ENCODE measurements at regions not wholly inside any gene's neighbourhood (a gene's known extent, or its start where the extent isn't known, plus 50 kb on each side); places are given as distances from the start of the nearest gene placed in this dataset.

DNA sequence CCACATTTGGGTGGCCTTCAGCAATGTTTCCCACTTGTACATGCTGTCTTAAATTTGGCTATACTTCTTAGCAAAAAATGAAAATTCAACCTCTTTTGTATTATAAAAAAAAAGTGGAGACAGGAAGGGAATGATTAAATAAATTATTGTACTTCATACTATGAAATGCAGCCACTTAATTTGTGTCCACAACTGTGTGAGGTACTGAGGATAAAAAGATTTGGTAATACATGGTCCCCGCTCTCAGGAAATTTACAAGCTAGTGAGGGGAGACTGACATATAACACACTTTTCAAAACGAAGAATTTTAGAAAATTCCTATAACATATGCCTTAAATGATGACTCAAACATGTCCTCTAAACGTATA, 105.0 kb downstream of the HNRNPD start:
- POLR2A ChIA-PET = interaction anchor here in 1 of 2 donors (0.5 kb wide), 1 partner anchor 185 kb away, joined by 3 read pairs; no protein-coding TSS in a partner anchor
- DNase-seq (no peak), ATAC-seq (replicated peaks in 1 of 4) (no peak)
- H3K27ac ChIP-seq (ENCODE audit: low read length) = no peak overlapping the region
- peaks cover 0 to 14% of the 10 kb centered on the region in 2 experiments for H3K27me3 ChIP-seq (replicated peaks in 1 of 2; ENCODE audit: control insufficient read depth in 2 of 2, extremely low read depth in 1 of 2, insufficient read depth in 2 of 2, low read length in 1 of 2)
- no peak overlapping the region for H3K27ac Mint-ChIP-seq
- peaks cover 0 to 5% (median 0%) of the 10 kb centered on the region in 3 donors for H3K9me3 Mint-ChIP-seq
- peaks cover 0 to 3% of the 10 kb centered on the region in 2 donors for H3K27me3 Mint-ChIP-seq
- no peaks in the 10 kb centered on the region for H3K9me3 ChIP-seq
- no peak overlapping the region for H3K4me3 Mint-ChIP-seq
- CTCF ChIA-PET = interaction anchor here (0.5 to 3.2 kb wide), 23 partner anchors 9 to 864 kb away, joined by 3 to 19 read pairs (median 3); partner anchors contain the start of gene RASGEF1B (in 1 of the 2)
- 29% methylated on average over 2 of the region's 3 CpGs for WGBS (ENCODE audit: insufficient coverage)
- peaks cover 14 to 15% of the 10 kb centered on the region in 2 experiments for H3K4me1 ChIP-seq (ENCODE audit: control insufficient read depth in 1 of 2, extremely low read depth in 1 of 2, insufficient read depth in 2 of 2, low read length in 2 of 2)
- no peaks in the 10 kb centered on the region for H3K36me3 ChIP-seq (ENCODE audit: control insufficient read depth in 2 of 2, extremely low read depth in 1 of 2, insufficient read depth in 1 of 2, low read length in 1 of 2)
- H3K36me3 Mint-ChIP-seq = no peaks in the 10 kb centered on the region
- H3K4me3 ChIP-seq (ENCODE audit: control insufficient read depth in 1 of 2, extremely low read depth in 1 of 2, low read length in 1 of 2) = no peak overlapping the region
- peaks cover 15 to 38% (median 21%) of the 10 kb centered on the region in 3 donors for H3K4me1 Mint-ChIP-seq

- POLR2A ChIA-PET = interaction anchor here in 1 of 2 donors (0.5 kb wide), 2 partner anchors 109 to 185 kb away, joined by 3 to 4 read pairs; no protein-coding TSS in a partner anchor
- H3K27ac Mint-ChIP-seq = no peak overlapping the region
- CTCF ChIA-PET = interaction anchor here (0.5 to 3.2 kb wide), 24 partner anchors 10 to 863 kb away, joined by 3 to 19 read pairs (median 3); partner anchors contain the start of gene RASGEF1B (in 1 of the 2)
These were observed 105.6 kb downstream of the HNRNPD start for GRCh38 chr4:82268050-82268825.

GRCh38 chr4:82267506-82267905, 106.3 kb downstream of the HNRNPD start:
- peaks cover 0 to 5% (median 0%) of the 10 kb centered on the region in 3 donors for H3K9me3 Mint-ChIP-seq
- H3K27ac Mint-ChIP-seq = no peak overlapping the region
- H3K4me3 ChIP-seq (ENCODE audit: control insufficient read depth in 1 of 2, extremely low read depth in 1 of 2, low read length in 1 of 2) = no peak overlapping the region
- no peak overlapping the region for H3K4me3 Mint-ChIP-seq
- H3K36me3 ChIP-seq (ENCODE audit: control insufficient read depth in 2 of 2, extremely low read depth in 1 of 2, insufficient read depth in 1 of 2, low read length in 1 of 2) = no peaks in the 10 kb centered on the region
- ChIA-PET POLR2A (no interaction called here), CTCF (interaction anchor here (0.6 to 2.2 kb wide), 6 partner anchors 17 to 860 kb away, joined by 3 to 11 read pairs (median 6); no protein-coding TSS in a partner anchor)
- ATAC-seq (replicated peaks in 1 of 4) = no peak
- peaks cover 14% of the 10 kb centered on the region in 2 experiments for H3K4me1 ChIP-seq (ENCODE audit: control insufficient read depth in 1 of 2, extremely low read depth in 1 of 2, insufficient read depth in 2 of 2, low read length in 2 of 2)
- WGBS (ENCODE audit: insufficient coverage) = no CpG with 5 or more reads among the region's 4 CpGs
- H3K27me3 Mint-ChIP-seq = peaks cover 5 to 9% of the 10 kb centered on the region in 2 donors
- H3K36me3 Mint-ChIP-seq = no peaks in the 10 kb centered on the region
- no peak overlapping the region for H3K27ac ChIP-seq (ENCODE audit: low read length)
- peaks cover 15 to 29% (median 16%) of the 10 kb centered on the region in 3 donors for H3K4me1 Mint-ChIP-seq
- no peaks in the 10 kb centered on the region for H3K9me3 ChIP-seq
- H3K27me3 ChIP-seq (replicated peaks in 1 of 2; ENCODE audit: control insufficient read depth in 2 of 2, extremely low read depth in 1 of 2, insufficient read depth in 2 of 2, low read length in 1 of 2) = peaks cover 0 to 14% of the 10 kb centered on the region in 2 experiments
- DNase-seq = no peak

More at GRCh38 chr4:82268050-82268825, 105.6 kb downstream of the HNRNPD start:
- Mint-ChIP-seq H3K27me3 (peaks cover 5 to 9% of the 10 kb centered on the region in 2 donors), H3K4me1 (peaks cover 15 to 36% (median 21%) of the 10 kb centered on the region in 3 donors), H3K36me3 (no peaks in the 10 kb centered on the region), H3K4me3 (peak overlapping the region in 1 of 3 donors; percentile 13), H3K9me3 (peaks cover 0 to 5% (median 0%) of the 10 kb centered on the region in 3 donors)
- no peaks in the 10 kb centered on the region for H3K9me3 ChIP-seq
- peaks cover 0 to 14% of the 10 kb centered on the region in 2 experiments for H3K27me3 ChIP-seq (replicated peaks in 1 of 2; ENCODE audit: control insufficient read depth in 2 of 2, extremely low read depth in 1 of 2, insufficient read depth in 2 of 2, low read length in 1 of 2)
- DNase-seq = peak in 30 of 35 experiments; percentile 6 to 71 (median 30)
- H3K27ac ChIP-seq (ENCODE audit: low read length) = no peak overlapping the region
- H3K36me3 ChIP-seq (ENCODE audit: control insufficient read depth in 2 of 2, extremely low read depth in 1 of 2, insufficient read depth in 1 of 2, low read length in 1 of 2) = no peaks in the 10 kb centered on the region
- ATAC-seq (replicated peaks in 1 of 4) = peak; percentile 84 to 95 (median 88)
- H3K4me1 ChIP-seq (ENCODE audit: control insufficient read depth in 1 of 2, extremely low read depth in 1 of 2, insufficient read depth in 2 of 2, low read length in 2 of 2) = peaks cover 14 to 15% of the 10 kb centered on the region in 2 experiments
- H3K4me3 ChIP-seq (ENCODE audit: control insufficient read depth in 1 of 2, extremely low read depth in 1 of 2, low read length in 1 of 2) = peak overlapping the region in 1 of 2 donors; percentile 18
- WGBS (ENCODE audit: insufficient coverage) = 5% methylated on average over 4 of the region's 4 CpGs

GRCh38 chr4:82266345-82266744, 107.4 kb downstream of the HNRNPD start:
- Histone ChIP-seq H3K27ac (ENCODE audit: low read length) (no peak overlapping the region), H3K9me3 (no peaks in the 10 kb centered on the region), H3K36me3 (ENCODE audit: control insufficient read depth in 2 of 2, extremely low read depth in 1 of 2, insufficient read depth in 1 of 2, low read length in 1 of 2) (no peaks in the 10 kb centered on the region), H3K4me3 (ENCODE audit: control insufficient read depth in 1 of 2, extremely low read depth in 1 of 2, low read length in 1 of 2) (no peak overlapping the region), H3K4me1 (ENCODE audit: control insufficient read depth in 1 of 2, extremely low read depth in 1 of 2, insufficient read depth in 2 of 2, low read length in 2 of 2) (peaks cover 6 to 12% of the 10 kb centered on the region in 2 experiments), H3K27me3 (replicated peaks in 1 of 2; ENCODE audit: control insufficient read depth in 2 of 2, extremely low read depth in 1 of 2, insufficient read depth in 2 of 2, low read length in 1 of 2) (peaks cover 0 to 4% of the 10 kb centered on the region in 2 experiments)
- Mint-ChIP-seq H3K27me3 (peaks cover 5 to 9% of the 10 kb centered on the region in 2 donors), H3K4me1 (peaks cover 12 to 18% (median 14%) of the 10 kb centered on the region in 3 donors), H3K9me3 (peaks cover 0 to 5% (median 0%) of the 10 kb centered on the region in 3 donors), H3K27ac (no peak overlapping the region), H3K4me3 (no peak overlapping the region), H3K36me3 (no peaks in the 10 kb centered on the region)
- ATAC-seq (replicated peaks in 1 of 4) (no peak), DNase-seq (no peak)
- CTCF ChIA-PET = interaction anchor here in 1 of 2 donors (1.0 to 1.6 kb wide), 3 partner anchors 8 to 19 kb away, joined by 3 to 6 read pairs (median 3); no protein-coding TSS in a partner anchor
- POLR2A ChIA-PET = no interaction called here
- no CpG with 5 or more reads among the region's 2 CpGs for WGBS (ENCODE audit: insufficient coverage)

DNA sequence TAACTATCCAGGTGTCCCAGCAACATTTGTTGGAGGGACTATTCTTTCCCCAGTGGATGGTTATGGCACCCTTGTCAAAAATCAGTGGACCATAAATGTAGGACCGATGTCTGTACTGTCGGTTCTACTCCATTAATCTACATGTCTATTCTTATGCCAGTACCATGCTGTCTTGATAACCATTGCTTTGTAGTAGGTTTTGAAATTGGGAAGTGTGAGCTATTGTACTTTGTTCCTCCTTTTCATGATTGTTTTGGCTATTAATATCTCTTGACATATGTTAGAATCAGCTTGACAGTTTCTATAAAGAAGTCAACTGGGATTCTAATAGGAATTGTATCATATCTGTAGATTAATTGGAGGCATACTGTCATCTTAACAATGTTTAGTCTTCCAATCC, 112.7 kb downstream of the HNRNPD start:
- DNase-seq = no peak
- no peaks in the 10 kb centered on the region for H3K4me1 ChIP-seq (ENCODE audit: control insufficient read depth in 1 of 2, extremely low read depth in 1 of 2, insufficient read depth in 2 of 2, low read length in 2 of 2)
- Mint-ChIP-seq H3K4me3 (no peak overlapping the region), H3K36me3 (no peaks in the 10 kb centered on the region), H3K27me3 (peaks cover 9 to 11% of the 10 kb centered on the region in 2 donors), H3K27ac (no peak overlapping the region), H3K4me1 (peaks cover 0 to 5% (median 0%) of the 10 kb centered on the region in 3 donors), H3K9me3 (peaks cover 0 to 5% (median 0%) of the 10 kb centered on the region in 3 donors)
- no peak overlapping the region for H3K27ac ChIP-seq (ENCODE audit: low read length)
- H3K4me3 ChIP-seq (ENCODE audit: control insufficient read depth in 1 of 2, extremely low read depth in 1 of 2, low read length in 1 of 2) = no peak overlapping the region
- no CpG with 5 or more reads among the region's 2 CpGs for WGBS (ENCODE audit: insufficient coverage)
- CTCF ChIA-PET = no interaction called here
- no peaks in the 10 kb centered on the region for H3K36me3 ChIP-seq (ENCODE audit: control insufficient read depth in 2 of 2, extremely low read depth in 1 of 2, insufficient read depth in 1 of 2, low read length in 1 of 2)
- no peaks in the 10 kb centered on the region for H3K9me3 ChIP-seq
- POLR2A ChIA-PET = interaction anchor here in 1 of 2 donors (0.5 kb wide), 1 partner anchor 135 kb away, joined by 4 read pairs; no protein-coding TSS in a partner anchor
- no peak for ATAC-seq (replicated peaks in 1 of 4)
- H3K27me3 ChIP-seq (replicated peaks in 1 of 2; ENCODE audit: control insufficient read depth in 2 of 2, extremely low read depth in 1 of 2, insufficient read depth in 2 of 2, low read length in 1 of 2) = no peaks in the 10 kb centered on the region

DNA sequence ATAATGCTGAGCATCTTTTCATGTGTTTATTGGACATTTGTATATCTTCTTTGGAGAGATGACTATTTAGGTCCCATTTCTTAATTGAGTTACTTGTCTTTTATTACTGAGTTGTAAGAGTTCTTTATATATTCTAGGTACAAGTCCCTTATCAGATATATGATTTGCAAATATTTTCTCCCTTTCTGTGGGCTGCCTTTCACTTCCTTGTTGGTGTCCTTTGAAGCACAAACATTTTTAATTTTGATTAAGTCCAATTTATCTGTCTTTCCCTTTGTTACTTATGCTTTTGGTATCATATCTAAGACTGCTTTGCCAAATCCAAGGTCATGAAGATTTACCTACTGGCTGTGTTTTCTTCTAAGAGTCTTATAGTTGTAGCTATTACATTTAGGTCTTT, 113.2 kb downstream of the HNRNPD start:
- Histone ChIP-seq H3K27ac (ENCODE audit: low read length) (no peak overlapping the region), H3K4me3 (ENCODE audit: control insufficient read depth in 1 of 2, extremely low read depth in 1 of 2, low read length in 1 of 2) (no peak overlapping the region), H3K36me3 (ENCODE audit: control insufficient read depth in 2 of 2, extremely low read depth in 1 of 2, insufficient read depth in 1 of 2, low read length in 1 of 2) (no peaks in the 10 kb centered on the region), H3K4me1 (ENCODE audit: control insufficient read depth in 1 of 2, extremely low read depth in 1 of 2, insufficient read depth in 2 of 2, low read length in 2 of 2) (no peaks in the 10 kb centered on the region), H3K27me3 (replicated peaks in 1 of 2; ENCODE audit: control insufficient read depth in 2 of 2, extremely low read depth in 1 of 2, insufficient read depth in 2 of 2, low read length in 1 of 2) (no peaks in the 10 kb centered on the region), H3K9me3 (no peaks in the 10 kb centered on the region)
- ATAC-seq (replicated peaks in 1 of 4) = no peak
- Mint-ChIP-seq H3K4me3 (no peak overlapping the region), H3K27ac (no peak overlapping the region), H3K36me3 (no peaks in the 10 kb centered on the region), H3K27me3 (peaks cover 9 to 11% of the 10 kb centered on the region in 2 donors), H3K9me3 (peaks cover 0 to 5% (median 0%) of the 10 kb centered on the region in 3 donors), H3K4me1 (peaks cover 0 to 5% (median 0%) of the 10 kb centered on the region in 3 donors)
- ChIA-PET CTCF (no interaction called here), POLR2A (no interaction called here)
- DNase-seq = no peak

Data from T-cell (primary cell).